Activated CD4-positive, alpha-beta memory T cell treated with anti-CD3 and anti-CD28 coated beads for 36 hours (primary cell): ENCODE measurements at regions not wholly inside any gene's neighbourhood (a gene's known extent, or its start where the extent isn't known, plus 50 kb on each side); places are given as distances from the start of the nearest gene placed in this dataset.

Experiments
- CTCF ChIA-PET: fragments of 350-600 bp; sonication (Branson Sonifier 250); formaldehyde crosslinking; loops from one replicate; lab custom pipeline; 2021; ENCODE audit warnings: antibody characterized with exemption, inconsistent platforms; lab: Charles Lee
- POLR2A ChIA-PET: fragments of 350-600 bp; sonication (Branson Sonifier 250); formaldehyde crosslinking; loops from one replicate; lab custom pipeline; 2021; ENCODE audit warnings: antibody characterized with exemption; lab: Charles Lee
- DNase-seq: peaks from one replicate; pipeline ENCODE4 v3.0.0-alpha.2; 2020
- H3K27ac Mint-ChIP-seq: one replicate; pipeline ENCODE4 v1.8.0; 2021; ENCODE audit warnings: mixed read lengths
- H3K27me3 Mint-ChIP-seq: one replicate; pipeline ENCODE4 v1.8.0; 2021; ENCODE audit warnings: mixed read lengths
- H3K36me3 Mint-ChIP-seq: one replicate; pipeline ENCODE4 v1.8.0; 2021; ENCODE audit warnings: mixed read lengths
- H3K4me1 Mint-ChIP-seq: one replicate; pipeline ENCODE4 v1.8.0; 2021; ENCODE audit warnings: low read depth, mixed read lengths
- H3K4me3 Mint-ChIP-seq: one replicate; pipeline ENCODE4 v1.8.0; 2021; ENCODE audit warnings: mild to moderate bottlenecking, mixed read lengths
- H3K9me3 Mint-ChIP-seq: one replicate; pipeline ENCODE4 v1.8.0; 2021; ENCODE audit warnings: mixed read lengths
- intact Hi-C: fragments of 100-400 bp; cut with micrococcal nuclease; formaldehyde crosslinking; loops from one replicate; pipeline ENCODE4 v1.15.1; 2023

GRCh38 chr3:71838406-71838805 is 53.5 kb upstream of the PROK2 start:
- Mint-ChIP-seq H3K4me3 (no peak overlapping the region), H3K4me1 (no peaks in the 10 kb centered on the region), H3K36me3 (no peaks in the 10 kb centered on the region), H3K9me3 (no peaks in the 10 kb centered on the region), H3K27ac (no peak overlapping the region), H3K27me3 (no peaks in the 10 kb centered on the region)
- ChIA-PET CTCF (no interaction called here), POLR2A (no interaction called here)
- no peak for DNase-seq
- intact Hi-C loops = no loop called here
